GM21526 (cell line): ENCODE measurements at regions not wholly inside any gene's neighbourhood (a gene's known extent, or its start where the extent isn't known, plus 50 kb on each side); places are given as distances from the start of the nearest gene placed in this dataset.
"Not testable (repeated sequence)": the region's sequence is repeated elsewhere in the genome, so short reads cannot be mapped to it uniquely, and the experiment has no call there.

ENCODE experiments used
- ATAC-seq: cut with Tn5 transposase; IDR thresholded peaks from one replicate; pipeline ENCODE4 v1.9.1; 2021; ENCODE audit warnings: moderate library complexity; ENCODE audit not compliant: unreplicated experiment, low FRiP score

GRCh38 chr10:56109454-56109853, 251.6 kb downstream of the ZWINT start:
- ATAC-seq, result no peak

GRCh38 chr10:56104923-56105322, 256.1 kb downstream of the ZWINT start:
- ATAC-seq, result no peak

GRCh38 chr10:56104487-56104886, 256.6 kb downstream of the ZWINT start:
- ATAC-seq, result no peak

GRCh38 chr10:56096226-56096517, 264.9 kb downstream of the ZWINT start:
- ATAC-seq, result no peak

- no peak for ATAC-seq
Measured at GRCh38 chr10:56095506-56096225, 265.4 kb downstream of the ZWINT start.

GRCh38 chr10:56093645-56094044, 267.4 kb downstream of the ZWINT start:
- not testable (repeated sequence) for ATAC-seq

GRCh38 chr10:56091872-56092271, 269.2 kb downstream of the ZWINT start:
- no peak for ATAC-seq

GRCh38 chr10:56090914-56091540, 270.0 kb downstream of the ZWINT start:
- ATAC-seq, result no peak

GRCh38 chr10:56085406-56086122, 275.5 kb downstream of the ZWINT start:
- ATAC-seq, result no peak

- no peak for ATAC-seq
Measured at GRCh38 chr10:56082169-56082568, 278.9 kb downstream of the ZWINT start.

GRCh38 chr10:56068473-56069263, 292.4 kb downstream of the ZWINT start:
- no peak for ATAC-seq

- ATAC-seq, result no peak
Measured at GRCh38 chr10:56068040-56068439, 293.0 kb downstream of the ZWINT start.

GRCh38 chr10:56063642-56064041, 297.4 kb downstream of the ZWINT start:
- ATAC-seq, result no peak

- ATAC-seq, result no peak
Measured at GRCh38 chr10:56057860-56058259, 303.2 kb downstream of the ZWINT start.

- ATAC-seq, result no peak
Measured at GRCh38 chr10:56035489-56035888, 325.6 kb downstream of the ZWINT start.

- no peak for ATAC-seq
Measured at GRCh38 chr10:56028298-56029132, 332.5 kb downstream of the ZWINT start.

- no peak for ATAC-seq
Measured at GRCh38 chr10:56012101-56012500, 349.0 kb downstream of the ZWINT start.

GRCh38 chr10:56003555-56003954, 357.5 kb downstream of the ZWINT start:
- ATAC-seq, result no peak

- ATAC-seq, result no peak
Measured at GRCh38 chr10:55989188-55989587, 371.9 kb downstream of the ZWINT start.

- ATAC-seq, result no peak
Measured at GRCh38 chr10:55979203-55979602, 381.9 kb downstream of the ZWINT start.
